C4-2B (cell line): ENCODE measurements at regions not wholly inside any gene's neighbourhood (a gene's known extent, or its start where the extent isn't known, plus 50 kb on each side); places are given as distances from the start of the nearest gene placed in this dataset.

ENCODE experiments used
- H3K27ac ChIP-seq: fragments of 450-650 bp; 2 replicates; pipeline ENCODE4 v1.5.1; 2017
- ZFX ChIP-seq: fragments of 450-650 bp; IDR thresholded peaks from 2 replicates; pipeline ENCODE4 v1.6.1; 2017
- TF ChIP-seq, protein P1 (sequence below): fragments of 450-650 bp; conservative IDR thresholded peaks from 2 replicates; pipeline ENCODE4 v1.5.1; 2017; ENCODE audit warnings: mild to moderate bottlenecking

GRCh38 chr13:27367570-27367969, 56.8 kb upstream of the GTF3A start:
- no peak overlapping the region for H3K27ac ChIP-seq
- TF ChIP-seq, protein P1, sequence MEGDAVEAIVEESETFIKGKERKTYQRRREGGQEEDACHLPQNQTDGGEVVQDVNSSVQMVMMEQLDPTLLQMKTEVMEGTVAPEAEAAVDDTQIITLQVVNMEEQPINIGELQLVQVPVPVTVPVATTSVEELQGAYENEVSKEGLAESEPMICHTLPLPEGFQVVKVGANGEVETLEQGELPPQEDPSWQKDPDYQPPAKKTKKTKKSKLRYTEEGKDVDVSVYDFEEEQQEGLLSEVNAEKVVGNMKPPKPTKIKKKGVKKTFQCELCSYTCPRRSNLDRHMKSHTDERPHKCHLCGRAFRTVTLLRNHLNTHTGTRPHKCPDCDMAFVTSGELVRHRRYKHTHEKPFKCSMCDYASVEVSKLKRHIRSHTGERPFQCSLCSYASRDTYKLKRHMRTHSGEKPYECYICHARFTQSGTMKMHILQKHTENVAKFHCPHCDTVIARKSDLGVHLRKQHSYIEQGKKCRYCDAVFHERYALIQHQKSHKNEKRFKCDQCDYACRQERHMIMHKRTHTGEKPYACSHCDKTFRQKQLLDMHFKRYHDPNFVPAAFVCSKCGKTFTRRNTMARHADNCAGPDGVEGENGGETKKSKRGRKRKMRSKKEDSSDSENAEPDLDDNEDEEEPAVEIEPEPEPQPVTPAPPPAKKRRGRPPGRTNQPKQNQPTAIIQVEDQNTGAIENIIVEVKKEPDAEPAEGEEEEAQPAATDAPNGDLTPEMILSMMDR = no peak
- TF ChIP-seq ZFX = no peak

GRCh38 chr13:27370305-27370872, 54.0 kb upstream of the GTF3A start:
- H3K27ac ChIP-seq = no peak overlapping the region
- TF ChIP-seq ZFX = no peak
- TF ChIP-seq, protein P1 = no peak

GRCh38 chr13:27371932-27372331, 52.5 kb upstream of the GTF3A start:
- H3K27ac ChIP-seq = no peak overlapping the region
- no peak for TF ChIP-seq ZFX
- TF ChIP-seq, protein P1 = no peak

DNA sequence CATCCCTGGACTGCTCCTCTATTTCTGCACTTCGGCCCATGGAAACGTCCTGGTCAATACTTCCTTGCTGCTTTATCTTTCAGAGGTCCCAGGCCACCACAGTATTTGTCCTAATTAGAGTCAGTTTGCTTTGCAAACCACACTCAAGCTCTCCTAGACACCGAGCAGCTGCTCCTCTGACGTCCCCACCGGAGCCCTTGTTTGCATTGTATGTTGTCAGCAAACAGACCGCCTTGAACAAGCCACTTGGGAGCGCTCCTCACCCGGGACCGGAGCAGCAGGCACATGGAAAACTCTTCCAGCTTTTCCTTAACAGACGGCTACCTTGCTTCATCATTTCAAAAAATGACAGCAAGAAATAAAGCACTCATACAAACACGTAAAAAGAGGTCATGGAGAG, 51.5 kb upstream of the GTF3A start:
- no peak overlapping the region for H3K27ac ChIP-seq
- TF ChIP-seq ZFX = no peak

GRCh38 chr13:27374126-27374613, 50.2 kb upstream of the GTF3A start:
- H3K27ac ChIP-seq = no peak overlapping the region
- TF ChIP-seq ZFX = no peak
- TF ChIP-seq, protein P1 = no peak
